ENCODE measurements at regions not wholly inside any gene's neighbourhood (a gene's known extent, or its start where the extent isn't known, plus 50 kb on each side); places are given as distances from the start of the nearest gene placed in this dataset.
"Not testable (repeated sequence)": the region's sequence is repeated elsewhere in the genome, so short reads cannot be mapped to it uniquely, and the experiment has no call there.

DNA sequence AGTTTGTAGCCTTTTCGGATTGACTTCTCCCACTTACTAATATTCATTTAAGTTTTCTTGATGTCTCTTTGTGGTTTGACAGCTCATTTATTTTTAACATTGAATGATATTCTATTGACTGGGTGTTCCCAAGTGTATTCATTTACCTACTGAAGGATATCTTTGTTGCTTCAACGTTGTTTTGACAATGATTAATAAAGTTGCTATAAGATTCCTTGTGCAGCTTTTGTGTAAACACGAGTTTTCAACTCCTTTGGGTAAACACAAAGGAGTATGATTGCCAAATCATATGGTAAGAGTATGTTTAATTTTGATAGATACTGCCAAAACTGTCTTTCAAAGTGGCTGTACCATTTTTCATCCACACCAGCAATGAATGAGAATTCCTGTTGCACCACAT is 1200.9 kb downstream of the DSC3 start:
- Mint-ChIP-seq H3K27me3 (no peaks in the 10 kb centered on the region), H3K4me1 (no peaks in the 10 kb centered on the region), H3K27ac (no peak overlapping the region), H3K36me3 (no peaks in the 10 kb centered on the region), H3K4me3 (no peak overlapping the region), H3K9me3 (peaks cover 4 to 41% (median 9%) of the 10 kb centered on the region in 5 donors)
- no peak overlapping the region for H3K4me3 ChIP-seq (ENCODE audit: low read length)
- ChIA-PET CTCF (no interaction called here), POLR2A (no interaction called here)
- H3K27ac ChIP-seq (ENCODE audit: low read depth, low read length): no peak overlapping the region
- no peaks in the 10 kb centered on the region for H3K4me1 ChIP-seq (ENCODE audit: insufficient read depth, low read length)
- H3K36me3 ChIP-seq (ENCODE audit: insufficient read depth, low read length): no peaks in the 10 kb centered on the region
- no peaks in the 10 kb centered on the region for H3K9me3 ChIP-seq (ENCODE audit: low read length)
- no peak for DNase-seq
- H3K27me3 ChIP-seq (ENCODE audit: insufficient read depth, low read length, poor library complexity, severe bottlenecking): no peaks in the 10 kb centered on the region

DNA sequence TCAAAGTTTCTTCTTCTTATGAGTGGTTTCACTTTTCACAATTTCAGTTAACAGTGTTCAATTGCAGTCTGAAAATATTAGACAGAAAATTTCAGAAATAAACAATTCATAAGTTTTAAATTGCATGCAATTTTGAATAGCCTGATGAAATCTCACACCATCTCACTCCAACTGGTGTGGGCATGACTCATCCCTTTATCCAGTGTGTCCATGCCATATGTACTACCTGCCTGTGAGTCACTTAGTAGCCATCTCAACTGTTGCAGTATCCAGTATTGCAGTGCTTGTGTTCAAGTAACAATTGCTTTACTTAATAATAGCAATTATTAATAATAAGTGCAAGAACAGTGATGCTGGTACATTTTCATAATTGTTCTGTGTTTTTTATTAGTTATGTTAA is 1202.5 kb downstream of the DSC3 start:
- POLR2A ChIA-PET: no interaction called here
- Mint-ChIP-seq H3K9me3 (peaks cover 0 to 50% (median 5%) of the 10 kb centered on the region in 5 donors), H3K4me1 (no peaks in the 10 kb centered on the region), H3K4me3 (no peak overlapping the region), H3K27ac (no peak overlapping the region), H3K36me3 (no peaks in the 10 kb centered on the region), H3K27me3 (no peaks in the 10 kb centered on the region)
- DNase-seq: no peak
- Histone ChIP-seq H3K27me3 (ENCODE audit: insufficient read depth, low read length, poor library complexity, severe bottlenecking) (no peaks in the 10 kb centered on the region), H3K4me3 (ENCODE audit: low read length) (no peak overlapping the region), H3K36me3 (ENCODE audit: insufficient read depth, low read length) (no peaks in the 10 kb centered on the region), H3K4me1 (ENCODE audit: insufficient read depth, low read length) (no peaks in the 10 kb centered on the region), H3K9me3 (ENCODE audit: low read length) (no peaks in the 10 kb centered on the region), H3K27ac (ENCODE audit: low read depth, low read length) (no peak overlapping the region)
- CTCF ChIA-PET: no interaction called here

DNA sequence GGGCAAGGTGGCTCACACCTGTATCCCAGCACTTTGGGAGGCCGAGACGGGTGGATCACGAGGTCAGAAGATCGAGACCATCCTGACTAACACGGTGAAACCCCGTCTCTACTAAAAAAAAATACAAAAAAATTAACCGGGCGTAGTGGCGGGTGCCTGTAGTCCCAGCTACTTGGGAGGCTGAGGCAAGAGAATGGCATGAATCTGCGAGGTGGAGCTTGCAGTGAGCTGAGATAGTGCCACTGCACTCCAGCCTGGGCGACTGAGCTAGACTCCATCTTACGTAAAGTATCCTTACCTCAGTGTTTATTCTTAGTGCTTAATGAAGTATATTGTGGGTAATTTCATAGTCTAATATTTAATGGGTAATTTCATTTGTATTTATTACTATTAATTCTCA is 1203.6 kb downstream of the DSC3 start:
- H3K4me3 Mint-ChIP-seq; CTCF ChIA-PET; H3K4me3 ChIP-seq (ENCODE audit: low read length); H3K9me3 ChIP-seq (ENCODE audit: low read length); H3K27ac Mint-ChIP-seq; H3K4me1 ChIP-seq (ENCODE audit: insufficient read depth, low read length); DNase-seq; H3K27ac ChIP-seq (ENCODE audit: low read depth, low read length); H3K27me3 Mint-ChIP-seq; H3K4me1 Mint-ChIP-seq; H3K36me3 Mint-ChIP-seq; H3K36me3 ChIP-seq (ENCODE audit: insufficient read depth, low read length); H3K27me3 ChIP-seq (ENCODE audit: insufficient read depth, low read length, poor library complexity, severe bottlenecking); POLR2A ChIA-PET: not testable (repeated sequence)
- H3K9me3 Mint-ChIP-seq: peaks cover 0 to 59% (median 5%) of the 10 kb centered on the region in 5 donors

DNA sequence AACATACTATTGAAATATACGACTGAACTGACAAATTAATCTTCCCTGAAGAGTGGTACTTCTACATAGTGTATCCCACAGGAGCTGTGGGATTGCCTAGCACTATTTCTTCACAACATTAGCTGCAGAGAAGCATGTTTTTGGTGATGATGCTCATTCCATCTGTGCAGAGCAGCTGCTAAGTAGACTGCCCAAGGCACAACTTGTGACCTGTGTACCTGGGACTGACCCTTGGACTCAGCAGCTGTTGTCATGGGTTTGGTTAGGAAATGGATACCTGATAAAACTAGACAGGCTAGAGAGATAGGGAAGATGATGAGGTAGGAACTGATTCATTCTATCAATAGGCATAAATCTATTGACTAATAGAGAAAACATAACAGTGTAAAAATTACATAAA is 1204.0 kb downstream of the DSC3 start:
- Mint-ChIP-seq H3K4me1 (no peaks in the 10 kb centered on the region), H3K9me3 (peaks cover 0 to 61% (median 5%) of the 10 kb centered on the region in 5 donors), H3K27me3 (no peaks in the 10 kb centered on the region), H3K36me3 (no peaks in the 10 kb centered on the region), H3K4me3 (no peak overlapping the region), H3K27ac (no peak overlapping the region)
- H3K36me3 ChIP-seq (ENCODE audit: insufficient read depth, low read length): no peaks in the 10 kb centered on the region
- no peaks in the 10 kb centered on the region for H3K9me3 ChIP-seq (ENCODE audit: low read length)
- H3K27ac ChIP-seq (ENCODE audit: low read depth, low read length): no peak overlapping the region
- no peaks in the 10 kb centered on the region for H3K27me3 ChIP-seq (ENCODE audit: insufficient read depth, low read length, poor library complexity, severe bottlenecking)
- no peak overlapping the region for H3K4me3 ChIP-seq (ENCODE audit: low read length)
- ChIA-PET CTCF (no interaction called here), POLR2A (no interaction called here)
- DNase-seq: no peak
- no peaks in the 10 kb centered on the region for H3K4me1 ChIP-seq (ENCODE audit: insufficient read depth, low read length)

DNA sequence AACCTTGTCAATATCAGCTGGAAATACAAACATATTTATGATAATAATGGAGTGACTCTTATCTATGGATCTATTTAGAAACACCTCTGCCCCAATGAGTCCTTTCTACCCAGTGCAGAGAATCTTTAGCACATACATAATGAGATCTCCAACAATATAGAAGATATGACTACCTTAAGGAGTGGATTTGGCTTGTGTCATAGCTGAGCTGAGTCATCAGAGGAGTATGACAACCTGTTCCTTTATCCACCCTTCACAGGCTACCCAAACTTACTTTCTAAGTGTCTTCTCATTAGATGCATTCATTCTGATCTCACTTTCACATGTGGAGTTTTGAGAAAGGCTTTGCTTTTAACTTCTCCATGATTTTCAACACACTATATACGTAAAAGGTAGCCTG is 1218.9 kb downstream of the DSC3 start:
- no peak overlapping the region for H3K4me3 Mint-ChIP-seq
- CTCF ChIA-PET: no interaction called here
- H3K4me1 Mint-ChIP-seq: no peaks in the 10 kb centered on the region
- H3K27ac Mint-ChIP-seq: no peak overlapping the region
- H3K4me3 ChIP-seq (ENCODE audit: low read length): no peak overlapping the region
- POLR2A ChIA-PET: no interaction called here
- no peaks in the 10 kb centered on the region for H3K4me1 ChIP-seq (ENCODE audit: insufficient read depth, low read length)
- H3K27me3 Mint-ChIP-seq: no peaks in the 10 kb centered on the region
- no peak overlapping the region for H3K27ac ChIP-seq (ENCODE audit: low read depth, low read length)
- H3K9me3 Mint-ChIP-seq: peaks cover 3 to 40% (median 8%) of the 10 kb centered on the region in 5 donors
- no peak for DNase-seq
- no peaks in the 10 kb centered on the region for H3K36me3 ChIP-seq (ENCODE audit: insufficient read depth, low read length)
- no peaks in the 10 kb centered on the region for H3K27me3 ChIP-seq (ENCODE audit: insufficient read depth, low read length, poor library complexity, severe bottlenecking)
- no peaks in the 10 kb centered on the region for H3K9me3 ChIP-seq (ENCODE audit: low read length)
- no peaks in the 10 kb centered on the region for H3K36me3 Mint-ChIP-seq

DNA sequence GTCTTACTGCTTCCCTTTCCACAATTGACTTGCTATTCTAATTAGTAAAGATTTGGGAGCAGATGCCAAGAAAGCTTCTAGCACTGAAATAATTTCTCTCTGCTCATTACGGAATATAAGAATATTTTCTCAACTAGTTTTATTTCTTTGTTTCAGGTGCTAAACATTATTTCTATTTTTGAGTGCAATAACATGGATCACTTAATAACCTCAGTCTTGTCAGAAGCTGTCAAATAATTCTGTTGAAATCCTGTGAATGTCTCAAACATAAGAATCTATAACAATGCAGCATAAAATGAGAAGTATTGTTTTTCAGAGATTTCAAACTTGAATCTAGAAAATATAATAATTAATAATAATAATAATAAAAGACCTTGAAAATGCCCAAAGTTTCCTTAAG is 1221.0 kb downstream of the DSC3 start:
- H3K4me3 Mint-ChIP-seq: no peak overlapping the region

DNA sequence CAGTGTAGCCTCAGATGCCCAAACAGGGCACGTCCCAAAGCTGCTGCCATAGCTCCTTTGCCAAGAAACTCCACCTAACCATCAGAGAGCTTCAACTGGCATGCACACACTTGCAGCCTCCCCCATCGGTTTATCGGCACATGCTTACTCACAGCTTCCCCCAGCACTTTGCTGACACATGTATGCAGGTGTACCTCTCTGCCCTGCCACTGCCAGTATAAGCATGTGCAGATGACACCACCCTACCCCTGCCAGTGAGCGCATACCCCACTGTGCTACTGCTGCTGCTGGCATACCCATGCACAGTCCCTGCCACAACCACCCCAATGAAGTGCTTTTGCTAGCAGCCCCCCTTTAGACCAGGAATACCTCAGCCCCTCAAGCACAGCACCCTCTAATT is 1231.0 kb downstream of the DSC3 start:
- H3K36me3 Mint-ChIP-seq: no peaks in the 10 kb centered on the region
- no peak overlapping the region for H3K4me3 Mint-ChIP-seq
- Histone ChIP-seq H3K9me3 (ENCODE audit: low read length) (no peaks in the 10 kb centered on the region), H3K27me3 (ENCODE audit: insufficient read depth, low read length, poor library complexity, severe bottlenecking) (no peaks in the 10 kb centered on the region), H3K27ac (ENCODE audit: low read depth, low read length) (no peak overlapping the region), H3K36me3 (ENCODE audit: insufficient read depth, low read length) (no peaks in the 10 kb centered on the region), H3K4me3 (ENCODE audit: low read length) (no peak overlapping the region), H3K4me1 (ENCODE audit: insufficient read depth, low read length) (no peaks in the 10 kb centered on the region)
- no peak overlapping the region for H3K27ac Mint-ChIP-seq
- POLR2A ChIA-PET: no interaction called here
- no peaks in the 10 kb centered on the region for H3K27me3 Mint-ChIP-seq
- CTCF ChIA-PET: no interaction called here
- no peak for DNase-seq
- H3K4me1 Mint-ChIP-seq: no peaks in the 10 kb centered on the region
- peaks cover 12 to 41% (median 19%) of the 10 kb centered on the region in 5 donors for H3K9me3 Mint-ChIP-seq

More for the DNA sequence above, 1221.0 kb downstream of the DSC3 start:
- no peak overlapping the region for H3K27ac ChIP-seq (ENCODE audit: low read depth, low read length)
- no peaks in the 10 kb centered on the region for H3K4me1 ChIP-seq (ENCODE audit: insufficient read depth, low read length)
- Mint-ChIP-seq H3K27ac (no peak overlapping the region), H3K27me3 (no peaks in the 10 kb centered on the region), H3K36me3 (no peaks in the 10 kb centered on the region), H3K4me1 (no peaks in the 10 kb centered on the region), H3K9me3 (peaks cover 3 to 48% (median 12%) of the 10 kb centered on the region in 5 donors)
- no peak for DNase-seq
- H3K36me3 ChIP-seq (ENCODE audit: insufficient read depth, low read length): no peaks in the 10 kb centered on the region
- no peaks in the 10 kb centered on the region for H3K9me3 ChIP-seq (ENCODE audit: low read length)
- POLR2A ChIA-PET: no interaction called here
- no peaks in the 10 kb centered on the region for H3K27me3 ChIP-seq (ENCODE audit: insufficient read depth, low read length, poor library complexity, severe bottlenecking)
- no peak overlapping the region for H3K4me3 ChIP-seq (ENCODE audit: low read length)
- CTCF ChIA-PET: no interaction called here

DNA sequence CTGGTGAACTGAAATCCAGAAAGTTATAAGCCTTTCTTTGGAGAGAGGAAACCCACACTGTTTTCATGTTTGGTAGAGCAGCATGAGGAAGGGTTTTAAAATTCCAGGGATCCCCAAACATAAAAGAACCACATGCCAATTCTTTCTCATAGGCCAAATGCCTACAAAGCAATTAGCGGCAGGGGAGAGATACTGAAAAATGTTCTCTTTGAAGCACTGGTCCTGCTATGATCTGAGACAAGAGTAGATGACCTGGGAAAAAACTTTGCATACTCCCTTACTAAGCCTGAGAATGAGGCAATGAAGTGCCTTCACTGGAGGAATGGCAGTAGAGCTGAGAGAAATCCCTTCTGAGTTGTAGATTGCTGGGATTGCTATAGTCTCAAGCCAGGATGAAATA is 1261.7 kb downstream of the DSC3 start:
- Histone ChIP-seq H3K4me3 (ENCODE audit: low read length) (no peak overlapping the region), H3K4me1 (ENCODE audit: insufficient read depth, low read length) (no peaks in the 10 kb centered on the region), H3K27ac (ENCODE audit: low read depth, low read length) (no peak overlapping the region), H3K36me3 (ENCODE audit: insufficient read depth, low read length) (no peaks in the 10 kb centered on the region), H3K27me3 (ENCODE audit: insufficient read depth, low read length, poor library complexity, severe bottlenecking) (no peaks in the 10 kb centered on the region), H3K9me3 (ENCODE audit: low read length) (no peaks in the 10 kb centered on the region)
- Mint-ChIP-seq H3K36me3 (no peaks in the 10 kb centered on the region), H3K4me1 (no peaks in the 10 kb centered on the region), H3K27me3 (no peaks in the 10 kb centered on the region), H3K4me3 (no peak overlapping the region), H3K9me3 (peaks cover 0 to 26% (median 10%) of the 10 kb centered on the region in 5 donors), H3K27ac (no peak overlapping the region)
- DNase-seq: no peak
- CTCF ChIA-PET: no interaction called here
- POLR2A ChIA-PET: no interaction called here

DNA sequence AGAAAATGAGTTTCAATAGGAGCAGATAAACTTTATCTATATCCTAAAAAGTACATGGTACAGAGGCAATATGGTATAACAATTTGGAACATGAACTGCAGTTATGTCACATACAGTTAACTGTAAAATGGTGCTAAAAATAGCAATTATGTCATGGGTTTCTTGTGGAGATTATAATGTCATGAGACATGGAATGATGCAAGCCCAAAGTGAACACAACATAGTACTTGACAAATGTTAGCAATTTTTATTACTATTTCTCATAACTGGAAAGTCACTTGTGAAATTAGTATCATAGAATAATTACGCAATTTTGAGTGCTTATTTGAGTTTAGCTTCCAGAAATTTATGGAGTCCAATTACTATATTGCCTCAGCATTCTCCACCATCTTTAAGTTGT is 1263.4 kb downstream of the DSC3 start:
- Histone ChIP-seq H3K36me3 (ENCODE audit: insufficient read depth, low read length) (no peaks in the 10 kb centered on the region), H3K27me3 (ENCODE audit: insufficient read depth, low read length, poor library complexity, severe bottlenecking) (no peaks in the 10 kb centered on the region), H3K4me3 (ENCODE audit: low read length) (no peak overlapping the region), H3K4me1 (ENCODE audit: insufficient read depth, low read length) (no peaks in the 10 kb centered on the region), H3K9me3 (ENCODE audit: low read length) (no peaks in the 10 kb centered on the region), H3K27ac (ENCODE audit: low read depth, low read length) (no peak overlapping the region)
- H3K27ac Mint-ChIP-seq: no peak overlapping the region
- DNase-seq: no peak
- ChIA-PET CTCF (no interaction called here), POLR2A (no interaction called here)
- peaks cover 0 to 27% (median 8%) of the 10 kb centered on the region in 5 donors for H3K9me3 Mint-ChIP-seq
- H3K27me3 Mint-ChIP-seq: no peaks in the 10 kb centered on the region
- no peaks in the 10 kb centered on the region for H3K36me3 Mint-ChIP-seq
- H3K4me3 Mint-ChIP-seq: no peak overlapping the region
- no peaks in the 10 kb centered on the region for H3K4me1 Mint-ChIP-seq

Data from CD8-positive, alpha-beta memory T cell (primary cell).